H1 (cell line): ENCODE measurements at regions not wholly inside any gene's neighbourhood (a gene's known extent, or its start where the extent isn't known, plus 50 kb on each side); places are given as distances from the start of the nearest gene placed in this dataset.

ENCODE experiments used
- CTCF ChIA-PET: fragments of 300-600 bp; sonication (Branson Sonifier 250); formaldehyde crosslinking; loops from one replicate; lab custom pipeline; 2021; ENCODE audit not compliant: partially characterized antibody; lab: Charles Lee
- POLR2A ChIA-PET: fragments of 300-600 bp; sonication (Branson Sonifier 250); formaldehyde crosslinking; loops from one replicate; lab custom pipeline; 2021; ENCODE audit warnings: inconsistent platforms; ENCODE audit not compliant: partially characterized antibody; lab: Charles Lee
- DNase-seq, 2 experiments: peaks; one replicate each; pipeline versions ENCODE4 v3.0.0 to v3.0.0-alpha.2; 2010 to 2022; ENCODE audit warnings: low spot score in 2 of 2, low read depth in 1 of 2, mixed read lengths in 1 of 2
- FAIRE-seq: peaks from 2 replicates; lab custom pipeline; 2011; peaks lifted over from hg19 to GRCh38; lab: Jason Lieb, UNC
- H2AFZ ChIP-seq: 2 replicates; pipeline ENCODE4 v1.8.1; 2012; ENCODE audit warnings: low read length, inconsistent platforms
- H2AK5ac ChIP-seq: 2 replicates; pipeline ENCODE4 v1.6.1; 2013; ENCODE audit warnings: low read depth, low read length
- H2BK120ac ChIP-seq: replicated peaks from 2 replicates; pipeline ENCODE3; 2013; ENCODE audit warnings: low read depth, low read length, inconsistent platforms
- H2BK12ac ChIP-seq: 2 replicates; pipeline ENCODE4 v1.6.1; 2013; ENCODE audit warnings: low read depth, low read length
- H2BK15ac ChIP-seq: 2 replicates; pipeline ENCODE4 v1.6.1; 2013; ENCODE audit warnings: low read length
- H2BK20ac ChIP-seq: 2 replicates; pipeline ENCODE4 v1.6.1; 2013; ENCODE audit warnings: low read length
- H2BK5ac ChIP-seq: 2 replicates; pipeline ENCODE4 v1.6.1; 2013; ENCODE audit warnings: low read depth, low read length
- H3K14ac ChIP-seq: 2 replicates; pipeline ENCODE4 v1.6.1; 2013; ENCODE audit warnings: inconsistent platforms; ENCODE audit not compliant: insufficient read length
- H3K18ac ChIP-seq: 2 replicates; pipeline ENCODE4 v1.6.1; 2013; ENCODE audit warnings: low read length; ENCODE audit errors: extremely low read depth
- H3K23ac ChIP-seq: 2 replicates; pipeline ENCODE4 v1.6.1; 2013; ENCODE audit warnings: inconsistent platforms; ENCODE audit not compliant: insufficient read length
- H3K23me2 ChIP-seq: 2 replicates; pipeline ENCODE4 v1.6.1; 2013; ENCODE audit warnings: low read depth, low read length
- H3K27ac ChIP-seq: 2 replicates; pipeline ENCODE4 v1.6.1; 2011; ENCODE audit warnings: low read depth, low read length, inconsistent platforms
- H3K27me3 ChIP-seq, 4 experiments: replicated peaks in 1 of 4; 1 replicate in 1 of 4; 2 replicates in 3 of 4; pipeline versions ENCODE4 v1.6.1 to v1.8.1; 2011 to 2013; ENCODE audit warnings: low read length in 3 of 4, mild to moderate bottlenecking in 3 of 4, inconsistent platforms in 2 of 4, mixed read lengths in 2 of 4, moderate library complexity in 1 of 4; ENCODE audit not compliant: control insufficient read depth in 3 of 4, insufficient read depth in 3 of 4; ENCODE audit errors: extremely low read depth in 1 of 4
- H3K36me3 ChIP-seq, 4 experiments: 2 replicates each; pipeline versions ENCODE4 v1.6.1 to v1.8.1; 2011 to 2013; ENCODE audit warnings: mild to moderate bottlenecking in 4 of 4, low read length in 3 of 4, moderate library complexity in 2 of 4, control low read depth in 1 of 4, inconsistent platforms in 1 of 4; ENCODE audit not compliant: insufficient read depth in 4 of 4, control insufficient read depth in 2 of 4
- H3K4ac ChIP-seq: replicated peaks from 2 replicates; pipeline ENCODE3; 2013; ENCODE audit warnings: low read length, low read depth, mixed read lengths, inconsistent platforms; ENCODE audit not compliant: insufficient read length
- H3K4me1 ChIP-seq, 4 experiments: replicated peaks in 1 of 4; 1 replicate in 1 of 4; 2 replicates in 3 of 4; pipeline versions ENCODE4 v1.6.1 to v1.8.1; 2011 to 2013; ENCODE audit warnings: low read length in 3 of 4, inconsistent platforms in 2 of 4, mixed read lengths in 1 of 4; ENCODE audit not compliant: insufficient read depth in 4 of 4, control insufficient read depth in 3 of 4
- H3K4me2 ChIP-seq, 2 experiments: 2 replicates each; pipeline versions ENCODE4 v1.6.1 to v1.8.1; 2011 to 2013; ENCODE audit warnings: low read depth in 2 of 2, low read length in 2 of 2, control low read depth in 1 of 2, inconsistent platforms in 1 of 2, mild to moderate bottlenecking in 1 of 2; ENCODE audit not compliant: insufficient read depth in 1 of 2
- H3K4me3 ChIP-seq, 4 experiments: fragments of 200-600, 300-600 bp in 1 of 4; sonication (generic), shearing (Covaris generic), sonication (Bioruptor Twin) in 1 of 4; 2 replicates each; pipeline versions ENCODE4 v1.5.1 to v1.8.1; 2011 to 2016; ENCODE audit warnings: low read length in 4 of 4, low read depth in 3 of 4, control low read depth in 2 of 4, inconsistent platforms in 2 of 4, mild to moderate bottlenecking in 2 of 4, mixed read lengths in 1 of 4, moderate library complexity in 1 of 4; ENCODE audit not compliant: insufficient read depth in 2 of 4; ENCODE audit errors: extremely low read depth in 1 of 4
- H3K56ac ChIP-seq: replicated peaks from 2 replicates; pipeline ENCODE3; 2013; ENCODE audit warnings: low read depth, mild to moderate bottlenecking, mixed read lengths, low read length, inconsistent platforms; ENCODE audit not compliant: insufficient read length
- H3K79me1 ChIP-seq: 2 replicates; pipeline ENCODE4 v1.6.1; 2013; ENCODE audit warnings: low read depth, low read length, control low read depth
- H3K79me2 ChIP-seq, 2 experiments: 2 replicates each; pipeline versions ENCODE4 v1.6.1 to v1.8.1; 2012 to 2013; ENCODE audit warnings: low read length in 2 of 2, mild to moderate bottlenecking in 2 of 2, inconsistent platforms in 1 of 2; ENCODE audit not compliant: insufficient read depth in 2 of 2, control insufficient read depth in 1 of 2
- H3K9ac ChIP-seq, 4 experiments: replicated peaks in 1 of 4; 1 replicate in 1 of 4; 2 replicates in 3 of 4; pipeline versions ENCODE4 v1.6.1 to v1.8.1; 2011 to 2013; ENCODE audit warnings: low read depth in 3 of 4, low read length in 3 of 4, control low read depth in 2 of 4, mild to moderate bottlenecking in 2 of 4, moderate library complexity in 2 of 4, inconsistent platforms in 1 of 4; ENCODE audit errors: extremely low read depth in 1 of 4
- H3K9me3 ChIP-seq, 2 experiments: 2 replicates each; pipeline versions ENCODE4 v1.6.1 to v1.8.1; 2012 to 2013; ENCODE audit warnings: mild to moderate bottlenecking in 2 of 2, moderate library complexity in 2 of 2, control low read depth in 1 of 2, inconsistent platforms in 1 of 2, low read depth in 1 of 2, low read length in 1 of 2, mixed read lengths in 1 of 2; ENCODE audit not compliant: insufficient read depth in 2 of 2
- H4K20me1 ChIP-seq, 2 experiments: replicated peaks in 1 of 2; 2 replicates each; pipeline versions ENCODE3 to v1.8.1; 2011 to 2013; ENCODE audit warnings: inconsistent platforms in 2 of 2, low read length in 2 of 2, mild to moderate bottlenecking in 1 of 2; ENCODE audit not compliant: insufficient read depth in 2 of 2, control insufficient read depth in 1 of 2
- H4K5ac ChIP-seq: 2 replicates; pipeline ENCODE4 v1.6.1; 2013; ENCODE audit warnings: low read length, low read depth, mixed read lengths, inconsistent platforms; ENCODE audit not compliant: insufficient read length
- H4K8ac ChIP-seq: 2 replicates; pipeline ENCODE4 v1.8.0; 2013; ENCODE audit warnings: mild to moderate bottlenecking, moderate library complexity, low read length, inconsistent platforms; ENCODE audit not compliant: insufficient read depth; ENCODE audit errors: extremely low read depth
- H4K91ac ChIP-seq: replicated peaks from 2 replicates; pipeline ENCODE3; 2013; ENCODE audit warnings: low read length, mixed read lengths, inconsistent platforms; ENCODE audit not compliant: insufficient read length
- BACH1 ChIP-seq: IDR thresholded peaks from 2 replicates; pipeline ENCODE4 v1.6.1; 2012; ENCODE audit warnings: low read length, improper control_type of control experiment
- RNF2 ChIP-seq: fragments of 200-900, 300-1000 bp; sonication (generic); IDR thresholded peaks from 2 replicates; pipeline ENCODE4 v1.7.1; 2016; ENCODE audit warnings: borderline replicate concordance, low read depth, mild to moderate bottlenecking, antibody characterized with exemption, low read length; ENCODE audit not compliant: poor library complexity, severe bottlenecking; ENCODE audit errors: missing control alignments
- SP2 ChIP-seq: IDR thresholded peaks from 2 replicates; pipeline ENCODE4 v1.6.1; 2012; ENCODE audit warnings: mild to moderate bottlenecking, low read length, inconsistent platforms
- TAF7 ChIP-seq: optimal IDR thresholded peaks from 2 replicates; pipeline ENCODE3; 2011; ENCODE audit warnings: low read depth, mild to moderate bottlenecking, inconsistent platforms, low read length, moderate library complexity, borderline replicate concordance
- WGBS, 2 experiments: shearing (Covaris generic) in 1 of 2; methylation state at CpG; one replicate each; pipeline versions ENCODE4 v1.1.6 to v1.1.7; 2013 to 2015; ENCODE audit warnings: low lambda C conversion rate in 2 of 2, mixed read lengths in 2 of 2, inconsistent platforms in 1 of 2, low coverage in 1 of 2, missing lambda C conversion rate in 1 of 2; ENCODE audit not compliant: insufficient replicate concordance in 2 of 2, insufficient coverage in 1 of 2, insufficient read length in 1 of 2; ENCODE audit errors: extremely low coverage in 1 of 2, missing lambda C conversion rate in 1 of 2; 5-methylcytosine and 5-hydroxymethylcytosine counted together

- Histone ChIP-seq H3K23ac (no peak overlapping the region), H2BK120ac (no peak overlapping the region), H3K27ac (no peak overlapping the region), H3K23me2 (no peaks in the 10 kb centered on the region), H4K5ac (no peak overlapping the region), H3K18ac (no peak overlapping the region), H3K4me2 (no peak overlapping the region), H3K9ac (no peak overlapping the region), H2BK12ac (no peak overlapping the region), H4K91ac (no peak overlapping the region), H2BK20ac (no peak overlapping the region), H2AFZ (no peak overlapping the region), H3K4me1 (no peaks in the 10 kb centered on the region), H3K4me3 (no peak overlapping the region), H3K27me3 (no peaks in the 10 kb centered on the region), H2BK5ac (no peak overlapping the region), H3K56ac (no peak overlapping the region), H3K36me3 (no peaks in the 10 kb centered on the region), H4K8ac (no peak overlapping the region), H3K4ac (no peak overlapping the region), H2AK5ac (no peak overlapping the region), H3K14ac (no peak overlapping the region), H2BK15ac (no peak overlapping the region), H3K79me1 (no peaks in the 10 kb centered on the region), H3K9me3 (peaks cover 0 to 4% of the 10 kb centered on the region in 2 experiments; a peak in 2 of 4 replicates), H4K20me1 (no peaks in the 10 kb centered on the region), H3K79me2 (no peaks in the 10 kb centered on the region)
- 87% methylated on average over 4 of the region's 4 CpGs; no CpG with 5 or more reads in 1 of the 2 experiments for WGBS, 2 experiments
- FAIRE-seq: no peak
- DNase-seq: no peak
- ChIA-PET POLR2A (interaction anchor here (0.5 kb wide), 1 partner anchor 120 kb away, joined by 3 read pairs; no protein-coding TSS in a partner anchor), CTCF (interaction anchor here (1.3 to 1.5 kb wide), 2 partner anchors 9 to 19 kb away, joined by 4 to 6 read pairs; no protein-coding TSS in a partner anchor)
- TF ChIP-seq TAF7: no peak
- TF ChIP-seq RNF2: no peak
- TF ChIP-seq BACH1: no peak
- TF ChIP-seq SP2: no peak
Measured at GRCh38 chr11:38402063-38402462, 1804.0 kb upstream of the RAG2 start.
